ENCODE measurements at regions not wholly inside any gene's neighbourhood (a gene's known extent, or its start where the extent isn't known, plus 50 kb on each side); places are given as distances from the start of the nearest gene placed in this dataset.

GRCh38 chr11:95568281-95568680 lies 221.3 kb downstream of the FAM76B start:
- TF ChIP-seq, protein P1, sequence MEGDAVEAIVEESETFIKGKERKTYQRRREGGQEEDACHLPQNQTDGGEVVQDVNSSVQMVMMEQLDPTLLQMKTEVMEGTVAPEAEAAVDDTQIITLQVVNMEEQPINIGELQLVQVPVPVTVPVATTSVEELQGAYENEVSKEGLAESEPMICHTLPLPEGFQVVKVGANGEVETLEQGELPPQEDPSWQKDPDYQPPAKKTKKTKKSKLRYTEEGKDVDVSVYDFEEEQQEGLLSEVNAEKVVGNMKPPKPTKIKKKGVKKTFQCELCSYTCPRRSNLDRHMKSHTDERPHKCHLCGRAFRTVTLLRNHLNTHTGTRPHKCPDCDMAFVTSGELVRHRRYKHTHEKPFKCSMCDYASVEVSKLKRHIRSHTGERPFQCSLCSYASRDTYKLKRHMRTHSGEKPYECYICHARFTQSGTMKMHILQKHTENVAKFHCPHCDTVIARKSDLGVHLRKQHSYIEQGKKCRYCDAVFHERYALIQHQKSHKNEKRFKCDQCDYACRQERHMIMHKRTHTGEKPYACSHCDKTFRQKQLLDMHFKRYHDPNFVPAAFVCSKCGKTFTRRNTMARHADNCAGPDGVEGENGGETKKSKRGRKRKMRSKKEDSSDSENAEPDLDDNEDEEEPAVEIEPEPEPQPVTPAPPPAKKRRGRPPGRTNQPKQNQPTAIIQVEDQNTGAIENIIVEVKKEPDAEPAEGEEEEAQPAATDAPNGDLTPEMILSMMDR (conservative IDR thresholded peaks at IDR 0.05; ENCODE audit: low read depth, low read length) = no peak
- TF ChIP-seq EZH2 (IDR thresholded peaks at IDR 0.05; ENCODE audit: borderline replicate concordance, low read depth, low read length, poor library complexity, severe bottlenecking) = no peak

Data from A673 (cell line).